ENCODE measurements at regions not wholly inside any gene's neighbourhood (a gene's known extent, or its start where the extent isn't known, plus 50 kb on each side); places are given as distances from the start of the nearest gene placed in this dataset.

DNA sequence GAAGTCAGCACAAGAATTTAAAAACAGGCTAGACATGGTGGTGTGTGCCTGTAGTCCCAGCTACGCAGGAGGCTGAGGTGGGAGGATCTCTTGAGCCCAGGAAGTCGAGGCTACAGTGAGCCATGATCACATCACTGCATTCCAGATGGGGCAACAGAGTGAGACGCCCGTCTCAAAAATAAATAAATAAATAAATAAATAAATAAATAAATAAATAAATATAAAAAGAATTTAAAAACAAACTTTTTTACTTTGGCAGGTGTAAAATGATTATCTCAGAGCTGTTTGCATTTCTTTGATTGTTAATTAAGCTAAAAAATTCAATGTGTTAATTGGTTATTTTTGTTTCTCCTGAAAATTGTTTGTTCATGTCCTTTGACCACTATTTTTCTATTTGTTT is 97.5 kb upstream of the RPS6KA3 start:
- Histone ChIP-seq H3K4me2 (ENCODE audit: low read length) (no peak overlapping the region), H3K79me2 (ENCODE audit: insufficient read depth, low read depth, low read length) (no peaks in the 10 kb centered on the region), H2AFZ (ENCODE audit: low read length) (no peak overlapping the region), H3K27ac (ENCODE audit: low read depth, low read length, poor library complexity, severe bottlenecking) (no peak overlapping the region), H3K9me2 (ENCODE audit: insufficient read depth, low read length) (no peaks in the 10 kb centered on the region), H3K4me3 (ENCODE audit: low read depth, low read length, poor library complexity, severe bottlenecking) (no peak overlapping the region), H3K9me3 (ENCODE audit: low read length) (no peaks in the 10 kb centered on the region), H4K20me1 (ENCODE audit: insufficient read depth, low read length) (no peaks in the 10 kb centered on the region), H3K36me3 (ENCODE audit: insufficient read depth, low read length) (no peaks in the 10 kb centered on the region), H3K4me1 (ENCODE audit: insufficient read depth, low read length, poor library complexity, severe bottlenecking) (no peaks in the 10 kb centered on the region)
- POLR2A ChIA-PET, result interaction anchor here (0.6 kb wide), 1 partner anchor 22 kb away, joined by 8 read pairs; no protein-coding TSS in a partner anchor
- no peak for TF ChIP-seq EZH2phosphoT487 (IDR thresholded peaks at IDR 0.05; ENCODE audit: borderline replicate concordance, low read depth, low read length)
- TF ChIP-seq, protein P1, sequence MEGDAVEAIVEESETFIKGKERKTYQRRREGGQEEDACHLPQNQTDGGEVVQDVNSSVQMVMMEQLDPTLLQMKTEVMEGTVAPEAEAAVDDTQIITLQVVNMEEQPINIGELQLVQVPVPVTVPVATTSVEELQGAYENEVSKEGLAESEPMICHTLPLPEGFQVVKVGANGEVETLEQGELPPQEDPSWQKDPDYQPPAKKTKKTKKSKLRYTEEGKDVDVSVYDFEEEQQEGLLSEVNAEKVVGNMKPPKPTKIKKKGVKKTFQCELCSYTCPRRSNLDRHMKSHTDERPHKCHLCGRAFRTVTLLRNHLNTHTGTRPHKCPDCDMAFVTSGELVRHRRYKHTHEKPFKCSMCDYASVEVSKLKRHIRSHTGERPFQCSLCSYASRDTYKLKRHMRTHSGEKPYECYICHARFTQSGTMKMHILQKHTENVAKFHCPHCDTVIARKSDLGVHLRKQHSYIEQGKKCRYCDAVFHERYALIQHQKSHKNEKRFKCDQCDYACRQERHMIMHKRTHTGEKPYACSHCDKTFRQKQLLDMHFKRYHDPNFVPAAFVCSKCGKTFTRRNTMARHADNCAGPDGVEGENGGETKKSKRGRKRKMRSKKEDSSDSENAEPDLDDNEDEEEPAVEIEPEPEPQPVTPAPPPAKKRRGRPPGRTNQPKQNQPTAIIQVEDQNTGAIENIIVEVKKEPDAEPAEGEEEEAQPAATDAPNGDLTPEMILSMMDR (conservative IDR thresholded peaks at IDR 0.05; ENCODE audit: low read length), result no peak
- CTCF ChIA-PET (ENCODE audit: unreplicated experiment), result no interaction called here
- no peak for DNase-seq (ENCODE audit: low spot score)
- intact Hi-C loops (cut with micrococcal nuclease; ENCODE audit: unreplicated experiment), result no loop called here
- BruUV-seq (replicated peaks), result no TSS peak

DNA sequence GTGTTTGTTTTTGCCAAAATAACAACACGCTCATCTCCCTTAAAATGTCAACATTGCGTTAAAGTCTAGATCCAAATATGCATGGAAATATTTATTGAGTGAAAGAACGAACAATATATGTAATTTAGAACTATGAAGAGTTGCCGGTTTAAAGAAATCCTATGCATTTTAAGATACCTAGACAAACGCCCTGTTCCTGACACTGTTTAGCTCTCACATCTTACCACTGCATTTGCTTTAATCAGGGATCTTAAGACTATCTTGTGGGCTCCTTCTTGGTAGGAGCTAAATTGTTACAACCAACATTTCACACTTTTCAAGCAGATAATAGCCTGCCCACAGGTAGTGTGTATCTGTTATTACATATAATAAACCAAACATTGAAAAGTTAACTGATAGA is 96.6 kb upstream of the RPS6KA3 start:
- H3K27ac ChIP-seq (ENCODE audit: low read depth, low read length, poor library complexity, severe bottlenecking), result no peak overlapping the region
- TF ChIP-seq EZH2phosphoT487 (IDR thresholded peaks at IDR 0.05; ENCODE audit: borderline replicate concordance, low read depth, low read length), result no peak
- TF ChIP-seq, protein P1 (conservative IDR thresholded peaks at IDR 0.05; ENCODE audit: low read length), result no peak
- H3K4me2 ChIP-seq (ENCODE audit: low read length), result no peak overlapping the region
- no peaks in the 10 kb centered on the region for H3K9me3 ChIP-seq (ENCODE audit: low read length)
- H3K9me2 ChIP-seq (ENCODE audit: insufficient read depth, low read length), result no peaks in the 10 kb centered on the region
- intact Hi-C loops (cut with micrococcal nuclease; ENCODE audit: unreplicated experiment), result no loop called here
- H3K4me3 ChIP-seq (ENCODE audit: low read depth, low read length, poor library complexity, severe bottlenecking), result no peak overlapping the region
- CTCF ChIA-PET (ENCODE audit: unreplicated experiment), result no interaction called here
- H3K79me2 ChIP-seq (ENCODE audit: insufficient read depth, low read depth, low read length), result no peaks in the 10 kb centered on the region
- H2AFZ ChIP-seq (ENCODE audit: low read length), result no peak overlapping the region
- POLR2A ChIA-PET, result no interaction called here
- BruUV-seq (replicated peaks), result no TSS peak
- no peaks in the 10 kb centered on the region for H3K36me3 ChIP-seq (ENCODE audit: insufficient read depth, low read length)
- no peaks in the 10 kb centered on the region for H3K4me1 ChIP-seq (ENCODE audit: insufficient read depth, low read length, poor library complexity, severe bottlenecking)
- H4K20me1 ChIP-seq (ENCODE audit: insufficient read depth, low read length), result no peaks in the 10 kb centered on the region
- DNase-seq (ENCODE audit: low spot score), result no peak

DNA sequence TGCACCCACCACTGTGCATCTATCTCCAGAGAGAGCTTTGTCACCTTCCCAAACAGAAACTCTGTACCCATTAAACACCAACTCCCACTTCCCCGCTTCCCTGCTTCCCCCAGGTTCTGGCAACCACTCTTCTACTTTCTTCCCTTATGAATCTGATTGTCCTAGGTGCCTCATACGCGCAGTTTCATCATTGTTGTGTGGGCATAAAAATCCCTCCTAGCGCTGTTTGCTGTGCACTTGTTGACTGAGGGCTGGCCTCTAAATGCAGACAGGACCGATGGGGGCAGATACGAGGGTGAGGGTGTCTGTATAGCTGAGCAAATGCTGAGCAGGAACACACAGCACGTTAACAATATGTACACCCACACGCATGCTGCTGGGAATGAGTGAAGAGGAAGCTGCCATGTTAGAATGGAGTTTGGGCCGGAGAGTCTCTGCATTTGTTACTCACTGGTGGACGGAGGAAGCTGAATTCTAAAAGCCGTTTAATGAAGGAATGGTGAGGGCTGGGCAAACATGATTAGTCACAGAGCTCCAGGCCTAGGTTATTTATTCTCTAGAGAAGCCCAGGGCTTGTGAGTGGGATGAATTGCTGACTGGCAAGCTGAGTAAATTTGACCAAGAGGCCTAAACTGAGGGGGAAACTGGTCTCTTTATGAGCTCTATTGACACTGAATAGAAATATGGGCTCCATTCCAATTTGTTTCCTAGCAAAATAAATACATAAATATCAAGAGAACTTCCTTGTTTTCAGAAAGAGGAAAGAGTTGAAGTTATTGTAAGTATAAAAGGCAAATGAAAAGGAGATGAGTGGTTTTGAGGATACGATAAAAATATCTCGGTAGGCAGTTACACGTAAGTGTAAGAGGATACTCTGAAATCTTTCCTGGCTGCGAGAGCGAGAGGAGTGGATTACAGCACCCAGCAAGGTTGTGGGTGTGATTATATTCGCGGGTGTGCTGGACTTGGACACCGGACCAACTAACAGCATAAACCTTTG is 95.9 kb upstream of the RPS6KA3 start:
- Histone ChIP-seq H3K79me2 (ENCODE audit: insufficient read depth, low read depth, low read length) (no peaks in the 10 kb centered on the region), H3K27ac (ENCODE audit: low read depth, low read length, poor library complexity, severe bottlenecking) (no peak overlapping the region), H3K36me3 (ENCODE audit: insufficient read depth, low read length) (no peaks in the 10 kb centered on the region), H3K9me2 (ENCODE audit: insufficient read depth, low read length) (no peaks in the 10 kb centered on the region), H3K4me1 (ENCODE audit: insufficient read depth, low read length, poor library complexity, severe bottlenecking) (no peaks in the 10 kb centered on the region), H3K4me3 (ENCODE audit: low read depth, low read length, poor library complexity, severe bottlenecking) (no peak overlapping the region), H2AFZ (ENCODE audit: low read length) (no peak overlapping the region), H4K20me1 (ENCODE audit: insufficient read depth, low read length) (no peaks in the 10 kb centered on the region), H3K4me2 (ENCODE audit: low read length) (no peak overlapping the region), H3K9me3 (ENCODE audit: low read length) (no peaks in the 10 kb centered on the region)
- intact Hi-C loops (cut with micrococcal nuclease; ENCODE audit: unreplicated experiment), result no loop called here
- DNase-seq (ENCODE audit: low spot score), result no peak
- ChIA-PET CTCF (ENCODE audit: unreplicated experiment) (no interaction called here), POLR2A (no interaction called here)
- no TSS peak for BruUV-seq (replicated peaks)
- TF ChIP-seq, protein P1 (conservative IDR thresholded peaks at IDR 0.05; ENCODE audit: low read length), result no peak
- TF ChIP-seq EZH2phosphoT487 (IDR thresholded peaks at IDR 0.05; ENCODE audit: borderline replicate concordance, low read depth, low read length), result no peak
